HG02759 (cell line): ENCODE measurements at regions not wholly inside any gene's neighbourhood (a gene's known extent, or its start where the extent isn't known, plus 50 kb on each side); places are given as distances from the start of the nearest gene placed in this dataset.
"Not testable (repeated sequence)": the region's sequence is repeated elsewhere in the genome, so short reads cannot be mapped to it uniquely, and the experiment has no call there.

Experiments used
- ATAC-seq: cut with Tn5 transposase; IDR thresholded peaks from one replicate; pipeline ENCODE4 v1.9.1; 2021; ENCODE audit warnings: mild to moderate bottlenecking, moderate library complexity; ENCODE audit not compliant: unreplicated experiment

DNA sequence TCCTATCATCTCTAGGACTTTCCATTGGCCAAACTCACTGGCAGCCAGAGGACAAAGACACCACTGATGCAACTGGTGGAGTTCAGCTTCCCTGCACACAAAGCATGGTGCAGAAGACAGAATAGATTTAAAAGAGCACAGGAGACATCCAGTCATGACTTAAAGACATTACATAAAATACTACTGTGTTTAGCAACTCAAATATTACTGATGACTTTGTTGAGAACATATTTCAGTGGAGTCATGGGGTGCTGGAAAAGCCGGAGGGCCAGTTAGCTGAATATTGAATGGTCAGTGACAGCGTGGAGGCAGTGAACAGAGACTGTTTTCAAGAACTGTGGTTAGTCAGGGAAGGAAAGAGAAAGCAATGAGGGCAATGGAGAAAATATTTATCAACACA lies 296.3 kb upstream of the NRP1 start:
- ATAC-seq, result no peak

GRCh38 chr10:33627611-33628010 lies 293.1 kb upstream of the NRP1 start:
- ATAC-seq, result no peak

DNA sequence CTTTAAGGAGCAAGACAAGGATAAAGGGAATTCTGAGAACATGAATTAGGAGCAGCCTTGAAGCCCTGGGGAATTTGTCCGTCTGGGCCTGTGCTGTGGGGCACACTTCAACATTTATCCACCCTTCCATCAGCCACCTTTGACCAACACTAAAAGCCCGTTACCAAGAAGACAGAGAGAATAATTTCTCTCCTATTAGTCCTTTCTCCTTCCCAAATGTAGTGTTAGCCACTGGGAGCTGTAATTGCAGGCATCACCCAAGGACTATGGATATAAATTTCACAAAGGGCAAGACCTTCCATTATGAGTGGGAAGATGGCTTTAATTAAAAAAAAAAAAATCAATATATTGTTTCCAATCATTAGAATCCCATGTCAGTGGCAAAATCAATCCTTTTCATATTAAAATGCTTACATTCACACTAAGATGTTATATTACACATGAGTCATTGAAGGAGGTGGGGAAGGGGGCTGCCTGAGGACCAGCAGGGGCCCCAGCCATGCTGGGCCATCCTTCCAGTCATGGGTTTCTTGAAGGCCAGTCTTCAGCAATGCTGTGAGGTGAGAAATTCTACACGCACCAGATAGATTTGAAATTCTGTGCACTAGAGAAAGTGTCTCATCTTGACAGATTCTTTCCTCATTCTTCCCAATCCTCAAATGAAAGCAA lies 292.5 kb upstream of the NRP1 start:
- ATAC-seq, result no peak

DNA sequence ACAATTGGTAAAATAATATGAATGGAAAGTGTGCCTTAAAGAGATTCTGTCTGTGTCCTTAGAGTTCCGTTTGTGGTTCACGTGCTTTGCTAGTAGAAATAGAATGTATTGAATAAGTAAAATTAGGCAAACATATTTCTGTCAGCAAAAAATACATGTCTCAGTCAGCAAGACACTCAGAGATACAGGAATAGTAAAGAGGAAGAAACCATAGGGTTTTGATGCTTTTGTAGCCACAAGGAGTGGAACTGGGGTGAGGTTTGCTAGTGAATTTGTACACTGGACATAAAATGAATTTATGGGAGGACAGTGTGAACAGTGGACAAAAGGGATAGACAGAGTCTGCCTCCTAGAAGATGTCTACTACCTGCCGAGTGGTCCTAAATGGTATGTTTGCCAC lies 289.2 kb upstream of the NRP1 start:
- no peak for ATAC-seq

DNA sequence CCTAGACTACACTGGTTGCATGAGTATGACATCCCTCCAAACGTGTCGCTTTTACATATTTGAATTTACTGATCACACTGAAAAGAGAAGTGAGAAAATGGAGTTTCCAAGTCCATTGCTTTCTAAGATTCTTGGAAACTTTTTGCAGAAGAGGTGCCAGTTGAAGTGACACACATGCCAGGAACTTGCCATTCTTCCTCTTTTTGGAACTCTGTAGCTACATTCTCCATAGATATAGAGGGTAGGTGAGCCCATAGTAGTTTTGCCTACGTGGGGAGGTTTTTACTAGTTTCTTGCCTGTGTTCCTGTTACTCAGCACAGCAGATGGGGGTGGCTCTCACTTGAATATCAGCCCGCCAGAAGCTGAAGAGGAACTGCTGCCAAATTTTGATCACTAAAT lies 286.6 kb upstream of the NRP1 start:
- no peak for ATAC-seq

- no peak for ATAC-seq
Observed at GRCh38 chr10:33618196-33618595, 283.7 kb upstream of the NRP1 start.

- no peak for ATAC-seq
Observed at GRCh38 chr10:33617381-33618080, 283.1 kb upstream of the NRP1 start.

GRCh38 chr10:33616956-33617355 lies 282.5 kb upstream of the NRP1 start:
- no peak for ATAC-seq

GRCh38 chr10:33612551-33612950 lies 278.1 kb upstream of the NRP1 start:
- ATAC-seq, result no peak

DNA sequence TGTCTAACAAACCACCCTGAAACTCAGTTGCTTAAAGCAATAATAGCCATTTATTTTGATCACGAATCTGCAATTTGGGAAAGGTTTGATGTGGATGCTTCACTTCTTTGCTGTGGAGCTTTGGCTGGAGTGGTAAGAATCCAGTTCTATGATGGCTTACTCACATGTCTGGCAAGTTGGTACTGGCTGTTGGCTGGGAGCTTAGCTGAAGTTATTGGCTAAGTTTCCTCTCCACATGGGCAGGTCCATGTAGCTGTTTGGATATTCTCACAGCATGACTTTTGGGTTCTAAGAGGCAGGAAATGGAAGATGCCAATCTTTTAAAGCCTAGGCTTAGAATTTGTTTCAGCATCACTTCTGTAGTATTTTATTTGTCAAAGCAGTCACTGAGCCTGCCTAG lies 277.6 kb upstream of the NRP1 start:
- no peak for ATAC-seq

DNA sequence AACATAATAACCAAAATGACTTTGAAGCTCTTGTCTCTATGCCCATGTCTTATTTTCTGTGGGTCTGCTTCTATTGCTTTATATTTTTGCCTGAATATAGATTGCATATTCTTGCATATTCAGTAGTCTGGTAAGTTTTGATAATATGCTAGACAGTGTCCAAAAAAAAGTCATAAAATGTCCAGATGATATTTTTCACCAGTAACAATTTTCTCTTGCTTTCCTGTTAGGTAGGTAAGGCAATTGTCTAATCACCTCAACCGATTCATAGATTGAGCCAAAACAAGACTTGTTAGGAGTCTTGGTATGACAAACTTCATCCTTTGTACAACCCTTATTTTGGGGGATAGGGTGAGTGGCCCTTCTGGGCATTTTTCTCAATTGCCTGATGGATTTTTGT lies 277.0 kb upstream of the NRP1 start:
- ATAC-seq, result no peak

GRCh38 chr10:33609546-33609945 lies 275.1 kb upstream of the NRP1 start:
- ATAC-seq, result no peak

DNA sequence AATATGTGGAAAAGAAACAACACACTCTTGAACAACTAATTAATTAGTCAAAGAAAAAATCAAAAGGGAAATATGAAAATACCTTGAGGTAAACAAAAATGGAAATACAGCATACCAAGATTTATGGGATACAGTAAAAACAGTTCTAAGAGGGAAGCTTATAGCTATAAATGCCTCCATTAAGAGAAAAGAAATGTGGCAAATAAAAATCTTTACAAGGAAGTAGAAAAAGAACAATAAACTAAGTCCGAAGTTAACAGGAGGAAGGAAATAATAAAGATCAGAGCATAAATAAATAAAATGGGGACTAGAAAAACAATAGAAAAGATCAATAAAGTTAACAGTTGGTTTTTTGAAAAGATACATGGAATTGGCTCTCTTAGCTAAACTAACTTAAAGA lies 267.8 kb upstream of the NRP1 start:
- no peak for ATAC-seq

DNA sequence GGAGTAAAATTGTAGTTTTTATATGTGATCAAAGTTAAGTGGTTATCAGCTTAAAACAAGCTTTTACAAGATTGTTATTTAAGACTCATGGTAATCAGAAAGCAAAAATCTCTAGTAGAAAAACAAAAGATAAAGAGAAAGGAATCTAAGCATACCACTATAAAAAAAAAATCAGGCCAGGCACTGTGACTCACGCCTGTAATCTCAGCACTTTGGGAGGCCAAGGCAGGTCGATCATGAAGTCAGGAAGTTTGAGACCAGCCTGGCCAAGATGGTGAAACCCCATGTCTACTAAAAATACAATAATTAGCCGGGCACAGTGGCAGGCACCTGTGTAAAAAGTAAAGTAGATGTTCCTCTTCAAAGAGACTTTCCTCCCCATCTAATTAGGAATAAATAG lies 265.9 kb upstream of the NRP1 start:
- ATAC-seq, result no peak

GRCh38 chr10:33596422-33596821 lies 262.0 kb upstream of the NRP1 start:
- no peak for ATAC-seq

DNA sequence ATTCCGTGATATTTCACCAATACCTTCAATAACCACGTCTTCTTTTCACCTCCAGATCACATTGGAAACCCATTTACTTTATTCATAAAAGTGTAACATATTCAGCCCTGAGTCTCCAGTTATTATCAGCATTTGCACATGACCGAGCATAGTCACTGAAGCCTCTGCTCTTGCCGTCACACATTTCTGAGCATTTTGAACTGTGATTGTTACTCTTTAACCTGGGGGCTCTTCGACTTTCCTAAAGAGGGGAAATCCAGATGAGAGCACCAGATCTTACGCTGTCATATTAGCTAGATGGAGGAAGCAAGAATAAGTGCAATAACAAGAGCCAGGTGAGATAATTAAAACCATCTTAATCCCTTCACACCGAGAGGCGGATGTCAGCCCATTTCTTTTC lies 260.0 kb upstream of the NRP1 start:
- ATAC-seq, result no peak

DNA sequence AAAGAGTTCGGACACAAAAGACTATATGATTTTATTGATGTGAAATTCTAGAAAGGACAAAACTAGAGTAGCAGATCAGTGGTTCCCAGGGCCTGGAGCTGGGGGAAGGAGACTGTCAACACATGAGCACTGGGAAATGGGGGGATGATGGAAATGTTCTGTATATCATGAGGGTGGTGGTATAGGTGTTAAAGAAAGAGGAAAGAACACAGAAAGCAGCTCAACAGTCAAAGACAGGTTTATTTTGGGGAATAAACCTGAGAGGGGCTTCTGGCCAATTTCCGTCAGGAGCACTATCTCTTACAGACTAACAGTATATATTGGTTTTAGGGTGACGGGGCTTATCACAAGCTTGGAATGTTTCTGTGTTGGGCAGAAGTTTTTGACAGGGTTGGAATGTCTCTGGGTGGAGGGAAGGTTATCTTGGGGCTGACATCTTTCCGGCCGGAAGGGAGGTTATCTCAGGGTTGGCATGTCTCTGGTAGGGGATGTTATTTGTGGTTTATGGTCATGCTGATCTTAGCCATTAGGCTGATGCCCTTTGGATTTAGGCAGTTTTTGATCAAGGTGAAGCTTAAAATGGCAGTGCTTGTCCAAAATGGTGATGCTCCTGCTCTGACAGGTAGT lies 254.6 kb upstream of the NRP1 start:
- ATAC-seq, result no peak

- ATAC-seq, result not testable (repeated sequence)
Observed at GRCh38 chr10:33584596-33584995, 250.1 kb upstream of the NRP1 start.

DNA sequence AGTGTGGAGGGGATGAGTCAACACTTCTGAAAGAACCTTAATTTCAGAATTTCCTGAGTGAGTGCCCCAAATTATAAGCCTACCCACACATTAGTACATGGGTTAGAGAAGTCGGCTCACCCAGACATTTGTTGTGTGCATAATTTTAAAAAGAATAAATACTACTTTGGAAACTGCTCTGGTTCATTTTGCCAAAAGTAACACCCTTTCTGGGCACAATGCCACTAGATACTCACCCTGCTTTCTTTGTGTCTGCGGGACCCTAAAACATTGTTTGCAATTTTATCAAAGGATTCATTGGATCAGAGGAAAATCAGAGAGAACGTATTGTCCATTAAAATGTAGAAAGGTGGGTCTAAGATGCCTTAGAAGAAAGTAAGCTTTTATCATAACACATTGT lies 245.5 kb upstream of the NRP1 start:
- ATAC-seq, result no peak

DNA sequence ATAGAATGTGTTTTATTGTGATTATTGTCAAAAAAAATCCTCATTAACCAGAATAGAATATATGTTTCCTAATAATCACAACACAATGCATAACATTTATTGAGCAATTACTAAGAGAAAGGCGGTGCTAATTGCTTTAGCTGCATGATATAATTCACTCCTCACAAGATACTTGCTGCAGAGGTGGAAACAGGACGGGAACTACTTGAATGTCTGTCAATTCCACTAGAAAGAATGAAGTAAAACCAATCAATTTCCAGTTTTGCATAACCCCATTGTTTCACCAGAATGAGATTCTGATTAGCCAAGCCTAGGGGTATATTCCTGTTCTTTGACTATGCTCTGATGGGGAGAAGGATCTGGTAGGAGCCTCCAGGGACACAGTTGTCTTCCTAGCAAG lies 239.1 kb upstream of the NRP1 start:
- ATAC-seq, result no peak

DNA sequence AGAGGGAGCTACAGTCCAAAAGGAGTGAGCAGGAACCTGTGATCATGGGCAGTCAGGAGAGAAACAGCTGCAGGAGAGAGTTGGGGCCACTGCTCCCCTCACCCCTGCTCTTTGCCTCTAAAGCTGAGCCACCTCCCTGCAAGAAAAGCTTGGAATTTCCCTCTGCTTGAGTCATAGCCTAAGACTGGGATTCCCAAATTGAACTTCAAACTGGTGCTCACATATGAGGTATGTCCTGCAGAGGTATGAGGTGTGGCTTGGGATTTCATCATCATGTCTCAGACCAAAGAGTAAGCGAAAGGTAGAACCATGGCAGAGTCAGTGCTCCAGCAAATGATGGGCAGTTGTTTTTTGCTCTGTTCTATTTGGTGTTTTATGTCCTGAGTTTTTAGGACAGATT lies 237.1 kb upstream of the NRP1 start:
- ATAC-seq, result no peak

- ATAC-seq, result no peak
Observed at GRCh38 chr10:33570495-33570894, 236.0 kb upstream of the NRP1 start.
